Suprapubic skin (tissue), 4 donors: ENCODE measurements at regions not wholly inside any gene's neighbourhood (a gene's known extent, or its start where the extent isn't known, plus 50 kb on each side); places are given as distances from the start of the nearest gene placed in this dataset.

Experiments used
- DNase-seq, 2 donors: peaks; one replicate each; pipeline ENCODE4 v3.0.0-alpha.2; 2019; ENCODE audit warnings: low spot score in 2 of 2
- H3K27ac ChIP-seq: fragments of 200-600 bp; sonication (generic); one replicate; pipeline ENCODE4 v1.5.1; 2019
- H3K27me3 ChIP-seq: fragments of 200-600 bp; sonication (generic); one replicate; pipeline ENCODE4 v1.5.1; 2019
- H3K36me3 ChIP-seq: fragments of 200-600 bp; sonication (generic); one replicate; pipeline ENCODE4 v1.5.1; 2019
- H3K4me1 ChIP-seq: fragments of 200-600 bp; sonication (generic); one replicate; pipeline ENCODE4 v1.5.1; 2019
- H3K4me3 ChIP-seq: fragments of 200-600 bp; sonication (generic); one replicate; pipeline ENCODE4 v1.5.1; 2019; ENCODE audit warnings: mild to moderate bottlenecking
- H3K9me3 ChIP-seq: fragments of 200-600 bp; sonication (generic); one replicate; pipeline ENCODE4 v1.5.1; 2019
- EP300 ChIP-seq: sonication (generic); formaldehyde crosslinking; IDR thresholded peaks from one replicate; pipeline ENCODE4 v1.6.1; 2017; ENCODE audit warnings: antibody characterized with exemption
- POLR2A ChIP-seq, 2 donors: fragments of 450-650 bp; IDR thresholded peaks; one replicate each; pipeline ENCODE4 v1.6.1; 2017; ENCODE audit warnings: antibody characterized with exemption in 2 of 2, mild to moderate bottlenecking in 2 of 2, moderate library complexity in 2 of 2
- POLR2AphosphoS5 ChIP-seq, 3 donors: sonication (generic); formaldehyde crosslinking; IDR thresholded peaks; one replicate each; pipeline ENCODE4 v1.6.1; 2017; ENCODE audit warnings: antibody characterized with exemption in 3 of 3
- WGBS: methylation state at CpG from one replicate; pipeline ENCODE4 v1.1.5; 2018; 5-methylcytosine and 5-hydroxymethylcytosine counted together
- TF ChIP-seq, protein P1 (sequence below), 2 donors: fragments of 200-600 bp in 1 of 2; fragments of 450-650 bp in 1 of 2; sonication (generic) in 1 of 2; IDR thresholded peaks; one replicate each; pipeline ENCODE4 v1.5.1; 2016 to 2019; ENCODE audit warnings: antibody characterized with exemption in 2 of 2, mild to moderate bottlenecking in 1 of 2, moderate library complexity in 1 of 2

- H3K27me3 ChIP-seq = no peaks in the 10 kb centered on the region
- no peak for DNase-seq
- no peaks in the 10 kb centered on the region for H3K9me3 ChIP-seq
- H3K27ac ChIP-seq = peak overlapping the region; percentile 86
- WGBS = 34% methylated on average over 6 of the region's 6 CpGs
- peaks cover 37% of the 10 kb centered on the region for H3K4me1 ChIP-seq
- H3K4me3 ChIP-seq = no peak overlapping the region
- H3K36me3 ChIP-seq = no peaks in the 10 kb centered on the region
- TF ChIP-seq POLR2A (IDR thresholded peaks at IDR 0.05) (no peak), EP300 (no peak), POLR2AphosphoS5 (IDR thresholded peaks at IDR 0.05) (no peak)
- TF ChIP-seq, protein P1, sequence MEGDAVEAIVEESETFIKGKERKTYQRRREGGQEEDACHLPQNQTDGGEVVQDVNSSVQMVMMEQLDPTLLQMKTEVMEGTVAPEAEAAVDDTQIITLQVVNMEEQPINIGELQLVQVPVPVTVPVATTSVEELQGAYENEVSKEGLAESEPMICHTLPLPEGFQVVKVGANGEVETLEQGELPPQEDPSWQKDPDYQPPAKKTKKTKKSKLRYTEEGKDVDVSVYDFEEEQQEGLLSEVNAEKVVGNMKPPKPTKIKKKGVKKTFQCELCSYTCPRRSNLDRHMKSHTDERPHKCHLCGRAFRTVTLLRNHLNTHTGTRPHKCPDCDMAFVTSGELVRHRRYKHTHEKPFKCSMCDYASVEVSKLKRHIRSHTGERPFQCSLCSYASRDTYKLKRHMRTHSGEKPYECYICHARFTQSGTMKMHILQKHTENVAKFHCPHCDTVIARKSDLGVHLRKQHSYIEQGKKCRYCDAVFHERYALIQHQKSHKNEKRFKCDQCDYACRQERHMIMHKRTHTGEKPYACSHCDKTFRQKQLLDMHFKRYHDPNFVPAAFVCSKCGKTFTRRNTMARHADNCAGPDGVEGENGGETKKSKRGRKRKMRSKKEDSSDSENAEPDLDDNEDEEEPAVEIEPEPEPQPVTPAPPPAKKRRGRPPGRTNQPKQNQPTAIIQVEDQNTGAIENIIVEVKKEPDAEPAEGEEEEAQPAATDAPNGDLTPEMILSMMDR (IDR thresholded peaks at IDR 0.05) = no peak
These were observed 71.1 kb upstream of the ERRFI1 start for GRCh38 chr1:8097077-8097799.

DNA sequence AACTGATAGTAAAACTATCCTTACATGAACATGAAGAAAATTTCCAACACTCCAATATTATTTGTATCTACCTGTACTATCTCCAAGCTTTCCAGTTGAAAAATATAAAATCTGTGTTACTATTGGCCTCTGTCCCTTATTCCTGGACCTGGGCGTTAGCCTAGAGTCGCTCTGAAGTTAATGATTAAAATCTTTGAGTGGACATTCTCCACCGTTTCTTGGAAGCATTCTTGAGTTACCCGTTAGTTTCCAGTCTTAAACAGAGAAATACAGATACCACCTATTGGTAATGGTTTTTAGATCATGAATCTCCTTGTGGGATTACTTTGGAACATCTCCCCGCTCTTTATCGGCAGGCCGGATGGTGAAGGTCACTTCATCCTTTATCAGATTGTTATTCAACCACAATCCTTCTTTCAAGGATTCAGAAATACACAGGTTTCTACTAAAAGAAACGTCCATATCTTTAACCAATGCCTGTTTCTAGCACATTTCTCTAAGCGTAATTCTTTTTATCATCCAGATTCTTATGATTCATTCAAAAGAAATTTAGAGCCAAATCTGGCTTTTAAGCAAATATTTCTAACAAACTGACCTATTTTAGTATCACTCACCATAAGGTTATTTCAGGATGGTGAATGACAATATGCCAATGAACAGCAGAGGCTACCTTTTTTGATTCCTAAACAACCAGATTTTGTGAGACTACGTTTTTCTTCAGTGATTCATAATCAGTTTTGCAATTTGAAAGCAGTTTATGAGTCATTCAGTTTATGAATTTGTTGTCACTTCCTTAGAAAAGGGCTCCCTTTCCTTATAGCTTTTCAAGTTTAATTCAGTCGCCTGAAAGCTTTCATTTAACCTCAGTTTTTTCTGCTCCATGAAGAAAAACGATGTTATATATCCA, 70.2 kb upstream of the ERRFI1 start:
- Histone ChIP-seq H3K27me3 (no peaks in the 10 kb centered on the region), H3K36me3 (no peaks in the 10 kb centered on the region), H3K4me3 (no peak overlapping the region), H3K27ac (peak overlapping the region; percentile 86), H3K9me3 (no peaks in the 10 kb centered on the region), H3K4me1 (peaks cover 37% of the 10 kb centered on the region)
- WGBS = 60% methylated on average over 12 of the region's 12 CpGs
- no peak for DNase-seq
- TF ChIP-seq, protein P1 (IDR thresholded peaks at IDR 0.05) = no peak
- TF ChIP-seq POLR2A (IDR thresholded peaks at IDR 0.05) (no peak), POLR2AphosphoS5 (IDR thresholded peaks at IDR 0.05) (no peak), EP300 (no peak)

GRCh38 chr1:8095584-8095983, 69.5 kb upstream of the ERRFI1 start:
- no peak overlapping the region for H3K4me3 ChIP-seq
- H3K27ac ChIP-seq = no peak overlapping the region
- no peak for DNase-seq
- H3K36me3 ChIP-seq = no peaks in the 10 kb centered on the region
- TF ChIP-seq POLR2A (IDR thresholded peaks at IDR 0.05) (no peak), EP300 (no peak), POLR2AphosphoS5 (IDR thresholded peaks at IDR 0.05) (no peak)
- TF ChIP-seq, protein P1 (IDR thresholded peaks at IDR 0.05) = no peak
- H3K4me1 ChIP-seq = peaks cover 38% of the 10 kb centered on the region
- WGBS = 95% methylated on average over 5 of the region's 5 CpGs
- H3K9me3 ChIP-seq = no peaks in the 10 kb centered on the region
- H3K27me3 ChIP-seq = no peaks in the 10 kb centered on the region

DNA sequence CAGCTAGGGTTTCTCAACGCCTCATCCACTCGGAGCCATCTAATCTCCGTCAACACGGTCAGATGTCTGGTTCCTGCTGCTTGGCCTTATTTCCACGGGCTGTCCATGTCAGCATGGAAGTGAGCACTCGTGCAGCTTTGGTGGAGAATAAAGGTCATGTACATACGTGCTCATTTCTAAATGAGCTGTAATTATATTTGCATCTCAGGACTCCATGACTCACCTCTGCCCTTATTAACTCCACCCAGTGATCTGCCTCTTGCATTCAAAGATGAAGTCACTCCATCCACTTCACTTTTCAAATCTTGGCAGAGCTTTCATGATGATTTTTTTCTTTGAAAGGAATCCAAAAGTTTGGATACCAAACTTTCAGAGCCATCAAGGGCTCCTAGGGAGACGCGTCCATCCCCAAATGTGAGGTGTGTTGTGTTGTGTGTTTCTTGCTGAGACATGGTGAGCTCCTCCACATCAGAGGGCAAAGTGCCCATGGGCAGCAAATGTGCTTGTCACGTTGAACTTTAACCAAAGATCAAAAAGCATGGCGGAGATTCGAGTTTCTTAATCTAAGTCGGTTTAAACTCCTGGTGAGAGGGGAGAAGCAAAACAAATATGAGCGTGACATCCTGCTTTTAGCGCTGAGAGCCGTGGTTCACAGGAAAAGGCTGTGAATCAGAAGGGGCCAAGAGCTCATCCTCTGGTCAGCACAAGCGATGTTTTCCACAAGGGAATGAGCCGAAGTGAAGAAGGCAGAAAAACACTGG, 68.6 kb upstream of the ERRFI1 start:
- Histone ChIP-seq H3K4me3 (no peak overlapping the region), H3K9me3 (no peaks in the 10 kb centered on the region), H3K27ac (peak overlapping the region; percentile 69), H3K36me3 (no peaks in the 10 kb centered on the region), H3K27me3 (no peaks in the 10 kb centered on the region), H3K4me1 (peaks cover 42% of the 10 kb centered on the region)
- TF ChIP-seq, protein P1 (IDR thresholded peaks at IDR 0.05) = no peak
- TF ChIP-seq POLR2A (IDR thresholded peaks at IDR 0.05) (no peak), EP300 (no peak), POLR2AphosphoS5 (IDR thresholded peaks at IDR 0.05) (no peak)
- DNase-seq = no peak
- WGBS = 65% methylated on average over 18 of the region's 18 CpGs
